K562 (cell line): ENCODE measurements at regions not wholly inside any gene's neighbourhood (a gene's known extent, or its start where the extent isn't known, plus 50 kb on each side); places are given as distances from the start of the nearest gene placed in this dataset.

Source experiments
- DEAF1 ChIP-seq: fragments of 450-650 bp; formaldehyde crosslinking; IDR thresholded peaks from 2 replicates; pipeline ENCODE4 v1.4.0; 2020; ENCODE audit warnings: mild to moderate bottlenecking, moderate library complexity
- DPF2 ChIP-seq: fragments of 450-650 bp; IDR thresholded peaks from 2 replicates; pipeline ENCODE4 v1.6.1; 2016
- ESRRB ChIP-seq: fragments of 250-450 bp; sonication (Bioruptor Pico); IDR thresholded peaks from 2 replicates; pipeline ENCODE4 v1.5.0; 2020; ENCODE audit warnings: mild to moderate bottlenecking, moderate library complexity, borderline replicate concordance
- GMEB1 ChIP-seq: fragments of 250-450 bp; sonication (Bioruptor Pico); IDR thresholded peaks from 2 replicates; pipeline ENCODE4 v1.4.0; 2020; ENCODE audit warnings: mild to moderate bottlenecking
- HCFC1 ChIP-seq: IDR thresholded peaks from 2 replicates; pipeline ENCODE4 v1.6.1; 2012; ENCODE audit warnings: low read depth, low read length, improper control_type of control experiment
- POLR2AphosphoS5 ChIP-seq: IDR thresholded peaks from 2 replicates; pipeline ENCODE4 v1.6.1; 2011; ENCODE audit warnings: mild to moderate bottlenecking, low read depth, low read length, moderate library complexity; ENCODE audit not compliant: control insufficient read depth, insufficient read depth
- POLR2B ChIP-seq: fragments of 450-650 bp; IDR thresholded peaks from 2 replicates; pipeline ENCODE4 v1.6.1; 2018; ENCODE audit warnings: low read depth; ENCODE audit not compliant: partially characterized antibody
- SMARCA4 ChIP-seq: fragments of 450-650 bp; IDR thresholded peaks from 2 replicates; pipeline ENCODE4 v1.6.1; 2016
- SRF ChIP-seq, 2 experiments: fragments of 250-450, 450-650 bp in 1 of 2; sonication (Bioruptor Pico) in 1 of 2; sonication (generic) in 1 of 2; formaldehyde crosslinking; IDR thresholded peaks; 2 replicates each; pipeline versions ENCODE4 v1.5.0 to v1.5.1; 2020 to 2022; ENCODE audit warnings: mild to moderate bottlenecking in 1 of 2, missing genetic modification reagents in 1 of 2
- TEAD2 ChIP-seq: fragments of 450-650 bp; IDR thresholded peaks from 2 replicates; pipeline ENCODE4 v1.6.1; 2016; ENCODE audit warnings: missing genetic modification characterization, control low read depth, missing compliant biosample characterization
- TEAD4 ChIP-seq, 2 experiments: sonication (generic) in 1 of 2; formaldehyde crosslinking in 1 of 2; IDR thresholded peaks; 2 replicates each; pipeline versions ENCODE4 v1.6.1 to v1.8.0; 2012 to 2022; ENCODE audit warnings: borderline replicate concordance in 1 of 2, inconsistent platforms in 1 of 2, low read length in 1 of 2, mild to moderate bottlenecking in 1 of 2, missing genetic modification reagents in 1 of 2
- TOE1 ChIP-seq, 2 experiments: fragments of 450-650 bp in 1 of 2; sonication (generic) in 1 of 2; formaldehyde crosslinking in 1 of 2; IDR thresholded peaks; 2 replicates each; pipeline versions ENCODE4 v1.7.1 to v1.8.0; 2016 to 2022; ENCODE audit warnings: borderline replicate concordance in 2 of 2, mild to moderate bottlenecking in 2 of 2, antibody characterized with exemption in 1 of 2, inconsistent platforms in 1 of 2, low read depth in 1 of 2, missing genetic modification reagents in 1 of 2, moderate library complexity in 1 of 2
- VEZF1 ChIP-seq: fragments of 200-800 bp; sonication (Bioruptor generic); IDR thresholded peaks from 2 replicates; pipeline ENCODE4 v1.6.1; 2017; ENCODE audit warnings: missing genetic modification characterization, missing compliant biosample characterization
- ZBTB7A ChIP-seq: IDR thresholded peaks from 2 replicates; pipeline ENCODE4 v1.6.1; 2011; ENCODE audit warnings: low read depth, mild to moderate bottlenecking, low read length, moderate library complexity, borderline replicate concordance; ENCODE audit not compliant: control insufficient read depth
- ZKSCAN3 ChIP-seq: fragments of 250-450 bp; sonication (Bioruptor Pico); IDR thresholded peaks from 2 replicates; pipeline ENCODE4 v1.4.0; 2020
- ZMIZ1 ChIP-seq, 2 experiments: fragments of 150-350 bp in 1 of 2; IDR thresholded peaks; 2 replicates each; pipeline ENCODE4 v1.6.1; 2012 to 2016; ENCODE audit warnings: low read depth in 2 of 2, low read length in 2 of 2, mild to moderate bottlenecking in 1 of 2, moderate library complexity in 1 of 2
- ZNF165 ChIP-seq: fragments of 250-450 bp; sonication (Bioruptor Pico); IDR thresholded peaks from 2 replicates; pipeline ENCODE4 v1.4.0; 2020; ENCODE audit warnings: borderline replicate concordance
- ZNF253 ChIP-seq: fragments of 250-450 bp; sonication (Bioruptor Pico); conservative IDR thresholded peaks from 2 replicates; pipeline ENCODE4 v1.6.1; 2021; ENCODE audit warnings: mild to moderate bottlenecking
- ZNF699 ChIP-seq: fragments of 250-450 bp; sonication (Bioruptor Pico); IDR thresholded peaks from 2 replicates; pipeline ENCODE4 v1.8.0; 2021; ENCODE audit warnings: mild to moderate bottlenecking, moderate library complexity; ENCODE audit not compliant: insufficient replicate concordance

- TF ChIP-seq GMEB1 (peak; percentile 55), TEAD4 (IDR thresholded peaks at IDR 0.05; ENCODE audit: low read length) (0 out of 2 replicates have a peak, but pooled peaks have one; percentile 36), TEAD4 (CRISPR knock-in tag; IDR thresholded peaks at IDR 0.05; ENCODE audit: borderline replicate concordance) (no peak), ESRRB (CRISPR knock-in tag) (no peak), ZNF253 (CRISPR knock-in tag) (no peak), POLR2B (no peak), ZNF165 (CRISPR knock-in tag) (no peak), POLR2AphosphoS5 (no peak), TEAD2 (tag) (no peak), HCFC1 (no peak), SMARCA4 (peak; percentile 59; the same call in 1 of the 2 replicates), VEZF1 (no peak; the same call in 1 of the 2 replicates), ZNF699 (no peak), DEAF1 (CRISPR knock-in tag) (no peak), TOE1 (IDR thresholded peaks at IDR 0.05; ENCODE audit: borderline replicate concordance) (no peak), TOE1 (CRISPR knock-in tag; IDR thresholded peaks at IDR 0.05; ENCODE audit: borderline replicate concordance, low read depth) (no peak), ZKSCAN3 (CRISPR knock-in tag) (no peak), DPF2 (0 out of 2 replicates have a peak, but pooled peaks have one; percentile 41), ZMIZ1 (IDR thresholded peaks at IDR 0.05; ENCODE audit: low read depth in 2 of 2, low read length in 2 of 2) (no peak), ZBTB7A (no peak), SRF (CRISPR knock-in tag; IDR thresholded peaks at IDR 0.05) (no peak)
Observed at GRCh38 chr11:115941481-115941993, 437.3 kb upstream of the CADM1 start (continued).
